Heart right ventricle (tissue), 16 donors: ENCODE measurements at regions not wholly inside any gene's neighbourhood (a gene's known extent, or its start where the extent isn't known, plus 50 kb on each side); places are given as distances from the start of the nearest gene placed in this dataset.
A peak's percentile ranks its signal among the peaks of the same experiment; 100 is the strongest.
"Not testable (repeated sequence)": the region's sequence is repeated elsewhere in the genome, so short reads cannot be mapped to it uniquely, and the experiment has no call there.

Experiments
- ATAC-seq, 8 donors: fragments of 200-7000 bp; cut with Tn5 transposase; one replicate each; pipeline ENCODE4 v1.9.1; 2020; ENCODE audit warnings: mild to moderate bottlenecking in 8 of 8, moderate library complexity in 8 of 8, moderate number of reproducible peaks in 1 of 8
- DNase-seq, 2 donors: peaks; one replicate each; pipeline ENCODE4 v3.0.0-alpha.2; 2020
- H3K27ac ChIP-seq, 10 donors: fragments of 200-600 bp; sonication (generic) in 2 of 10; one replicate each; pipeline versions ENCODE4 v1.5.0 to v1.8.0; 2020 to 2022; ENCODE audit warnings: mild to moderate bottlenecking in 3 of 10
- H3K27me3 ChIP-seq, 7 donors: fragments of 200-600 bp; one replicate each; pipeline ENCODE4 v1.8.0; 2021 to 2022; ENCODE audit warnings: mild to moderate bottlenecking in 2 of 7
- H3K36me3 ChIP-seq, 9 donors: fragments of 200-600 bp; sonication (generic) in 1 of 9; one replicate each; pipeline versions ENCODE4 v1.5.0 to v1.8.0; 2020 to 2022; ENCODE audit warnings: mild to moderate bottlenecking in 2 of 9
- H3K4me1 ChIP-seq, 9 donors: fragments of 200-600 bp; sonication (generic) in 1 of 9; one replicate each; pipeline versions ENCODE4 v1.5.0 to v1.8.0; 2020 to 2022; ENCODE audit warnings: mild to moderate bottlenecking in 4 of 9
- H3K4me3 ChIP-seq, 10 donors: fragments of 200-600 bp; sonication (generic) in 2 of 10; one replicate each; pipeline versions ENCODE4 v1.5.0 to v1.8.0; 2020 to 2022; ENCODE audit warnings: mild to moderate bottlenecking in 7 of 10, moderate library complexity in 2 of 10
- H3K9me3 ChIP-seq, 11 donors: fragments of 200-600 bp in 10 of 11; sonication (generic) in 2 of 11; one replicate each; pipeline versions ENCODE4 v1.5.0 to v1.8.0; 2013 to 2022; ENCODE audit warnings: mild to moderate bottlenecking in 2 of 11, control low read depth in 1 of 11, moderate library complexity in 1 of 11
- WGBS, 2 donors: extraction: QIAGEN DNeasy Blood & Tissue Kit; methylation state at CpG; one replicate each; pipeline ENCODE4 v1.1.7; 2013; ENCODE audit warnings: inconsistent platforms in 1 of 2; 5-methylcytosine and 5-hydroxymethylcytosine counted together
- intact Hi-C, 10 donors: fragments of 100-400 bp; cut with DNase I; formaldehyde crosslinking; loops; one replicate each; pipeline versions ENCODE4 v1.11.1 to v1.14.2; 2022
- TF ChIP-seq, protein P1 (sequence below), 9 donors: fragments of 200-600 bp; sonication (generic) in 2 of 9; IDR thresholded peaks; one replicate each; pipeline versions ENCODE4 v1.5.0 to v1.8.0; 2021 to 2022; ENCODE audit warnings: antibody characterized with exemption in 9 of 9, mild to moderate bottlenecking in 5 of 9, moderate library complexity in 1 of 9
- donor health status: Arrhythmogenic right ventricular cardiomyopathy.
- donor health status: ischemic (EF 13 %, LVEDD 7.1; RV severe dilation, severe dysfunction).
- donor health status: healthy with polysubstance abuse.
- donor health status: DM: no; HTN: yes; CAD: no.
- donor health status: DM: no; HTN: no; CAD: no.
- donor health status: ischemic (EF 25% LVEDD 6.9; RV normal size, moderate dysfunction).
- donor health status: ischemic (EF 25% LVEDD 5.7; RV mildly dilated, moderate dysfunction).
- donor health status: healthy.
- donor health status: DM: yes; HTN: yes; CAD: no.
- donor health status: Ischemic cardiomyopathy.
- donor health status: ischemic (EF 35%, LVEDD 5.7; RV mildly dilated, moderate dysfunction).
- donor health status: nonischemic (EF 11% LVEDD 7.7; RV severe dilation, severe dysfunction).
- donor health status: DM: yes; HTN: yes; CAD: no.
- donor health status: PGD.
- donor health status: ischemic (EF 29% LVEDD 5.4; RV normal size, mild dysfunction).
- donor health status: nonischemic (EF 23%, LVEDD 6.1; RV moderate dilation, normal function).

DNA sequence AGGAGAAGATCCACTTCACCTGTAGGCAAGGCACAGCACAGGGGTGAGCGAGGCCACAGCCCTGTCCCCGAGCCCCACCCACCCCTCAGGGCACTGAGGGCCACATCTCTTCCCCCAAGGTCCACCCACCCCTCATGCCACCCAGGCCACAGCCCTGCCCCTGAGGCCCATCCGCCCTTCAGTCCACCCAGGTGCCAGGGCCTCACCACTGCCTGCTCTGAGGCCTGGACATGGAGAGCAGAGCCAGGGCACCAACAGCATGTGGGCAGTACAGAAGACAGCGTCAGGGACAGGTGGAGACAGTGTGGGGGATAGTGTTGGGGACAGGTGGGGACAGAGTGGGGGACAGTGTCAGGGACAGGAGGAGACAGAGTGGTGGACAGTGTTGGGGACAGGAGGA, 138.3 kb downstream of the TMEM121 start:
- Histone ChIP-seq H3K27ac (no peak overlapping the region), H3K4me3 (no peak overlapping the region), H3K36me3 (no peaks in the 10 kb centered on the region), H3K27me3 (peaks cover 0 to 5% (median 0%) of the 10 kb centered on the region in 7 donors), H3K9me3 (peaks cover 0 to 8% (median 0%) of the 10 kb centered on the region in 11 donors), H3K4me1 (peaks cover 0 to 9% (median 0%) of the 10 kb centered on the region in 9 donors)
- TF ChIP-seq, protein P1, sequence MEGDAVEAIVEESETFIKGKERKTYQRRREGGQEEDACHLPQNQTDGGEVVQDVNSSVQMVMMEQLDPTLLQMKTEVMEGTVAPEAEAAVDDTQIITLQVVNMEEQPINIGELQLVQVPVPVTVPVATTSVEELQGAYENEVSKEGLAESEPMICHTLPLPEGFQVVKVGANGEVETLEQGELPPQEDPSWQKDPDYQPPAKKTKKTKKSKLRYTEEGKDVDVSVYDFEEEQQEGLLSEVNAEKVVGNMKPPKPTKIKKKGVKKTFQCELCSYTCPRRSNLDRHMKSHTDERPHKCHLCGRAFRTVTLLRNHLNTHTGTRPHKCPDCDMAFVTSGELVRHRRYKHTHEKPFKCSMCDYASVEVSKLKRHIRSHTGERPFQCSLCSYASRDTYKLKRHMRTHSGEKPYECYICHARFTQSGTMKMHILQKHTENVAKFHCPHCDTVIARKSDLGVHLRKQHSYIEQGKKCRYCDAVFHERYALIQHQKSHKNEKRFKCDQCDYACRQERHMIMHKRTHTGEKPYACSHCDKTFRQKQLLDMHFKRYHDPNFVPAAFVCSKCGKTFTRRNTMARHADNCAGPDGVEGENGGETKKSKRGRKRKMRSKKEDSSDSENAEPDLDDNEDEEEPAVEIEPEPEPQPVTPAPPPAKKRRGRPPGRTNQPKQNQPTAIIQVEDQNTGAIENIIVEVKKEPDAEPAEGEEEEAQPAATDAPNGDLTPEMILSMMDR (IDR thresholded peaks at IDR 0.05), result no peak
- WGBS, 2 donors, result 71 to 76% methylated on average over 4 of the region's 4 CpGs
- DNase-seq (no peak), ATAC-seq (peak in 3 of 8 donors; percentile 22 to 35 (median 29))
- intact Hi-C loops, result loop anchor here in 1 of 10 donors (5.0 kb wide), 1 partner anchor 42 kb away; no protein-coding TSS in a partner anchor

DNA sequence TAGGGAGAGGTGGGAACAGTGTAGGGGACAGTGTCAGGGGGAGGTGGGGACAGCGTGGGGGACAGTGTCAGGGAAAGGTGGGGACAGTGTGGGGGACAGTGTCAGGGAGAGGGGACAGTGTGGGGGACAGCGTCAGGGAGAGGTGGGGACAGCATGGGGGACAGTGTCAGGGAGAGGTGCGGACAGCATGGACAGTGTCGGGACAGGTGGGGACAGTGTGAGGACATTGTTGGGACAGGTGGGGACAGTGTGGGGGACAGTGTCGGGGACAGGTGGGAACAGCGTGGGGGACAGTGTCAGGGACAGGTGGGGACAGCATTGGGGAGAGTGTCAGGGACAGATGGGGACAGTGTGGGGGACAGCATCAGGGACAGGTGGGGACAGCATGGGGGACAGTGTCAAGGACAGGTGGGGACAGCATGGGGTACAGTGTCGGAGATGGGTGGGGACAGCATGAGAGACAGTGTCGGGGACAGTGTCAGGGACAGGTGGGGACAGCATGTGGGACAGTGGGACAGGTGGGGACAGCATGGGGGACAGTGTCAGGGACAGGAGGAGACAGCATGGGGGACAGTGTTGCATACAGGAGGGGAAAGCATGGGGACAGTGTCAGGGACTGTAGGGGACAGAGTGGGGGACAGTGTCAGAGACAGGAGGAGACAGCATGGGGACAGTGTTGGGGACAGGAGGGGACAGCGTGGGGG, 139.0 kb downstream of the TMEM121 start:
- H3K36me3 ChIP-seq, result no peaks in the 10 kb centered on the region
- TF ChIP-seq, protein P1 (IDR thresholded peaks at IDR 0.05), result no peak
- ATAC-seq, result peak in 2 of 8 donors; percentile 26 to 63

DNA sequence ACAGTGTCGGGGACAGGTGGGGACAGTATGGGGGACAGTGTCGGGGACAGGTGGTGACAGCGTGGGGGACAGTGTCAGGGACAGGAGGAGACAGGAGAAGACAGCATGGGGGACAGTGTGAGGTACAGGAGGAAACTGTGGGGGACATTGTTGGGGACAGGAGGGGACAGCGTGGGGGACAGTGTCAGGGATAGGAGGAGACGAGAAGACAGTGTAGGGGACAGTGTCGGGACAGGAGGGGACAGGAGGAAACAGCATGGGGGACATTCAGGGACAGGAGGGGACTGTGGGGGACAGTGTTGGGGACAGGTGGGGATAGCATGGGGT, 139.5 kb downstream of the TMEM121 start:
- 80 to 85% methylated on average over 6 of the region's 6 CpGs for WGBS, 2 donors
- no peak overlapping the region for H3K4me3 ChIP-seq
- no peak overlapping the region for H3K27ac ChIP-seq
- ATAC-seq (peak in 1 of 8 donors; percentile 64), DNase-seq (no peak)
- H3K36me3 ChIP-seq, result no peaks in the 10 kb centered on the region
- TF ChIP-seq, protein P1 (IDR thresholded peaks at IDR 0.05), result no peak
- H3K27me3 ChIP-seq, result peaks cover 0 to 8% (median 0%) of the 10 kb centered on the region in 7 donors
- H3K9me3 ChIP-seq, result no peaks in the 10 kb centered on the region
- intact Hi-C loops, result loop anchor here in 1 of 10 donors (5.0 kb wide), 1 partner anchor 44 kb away; no protein-coding TSS in a partner anchor
- H3K4me1 ChIP-seq, result peaks cover 0 to 9% (median 0%) of the 10 kb centered on the region in 9 donors

More for the DNA sequence above, 139.0 kb downstream of the TMEM121 start:
- Histone ChIP-seq H3K4me3 (no peak overlapping the region), H3K4me1 (peaks cover 0 to 9% (median 0%) of the 10 kb centered on the region in 9 donors), H3K27me3 (peaks cover 0 to 5% (median 0%) of the 10 kb centered on the region in 7 donors), H3K9me3 (peaks cover 0 to 1% (median 0%) of the 10 kb centered on the region in 11 donors), H3K27ac (no peak overlapping the region)
- 72% methylated on average over 9 of the region's 9 CpGs for WGBS, 2 donors
- DNase-seq, result no peak
- intact Hi-C loops, result loop anchor here in 1 of 10 donors (5.0 kb wide), 1 partner anchor 43 kb away; no protein-coding TSS in a partner anchor

DNA sequence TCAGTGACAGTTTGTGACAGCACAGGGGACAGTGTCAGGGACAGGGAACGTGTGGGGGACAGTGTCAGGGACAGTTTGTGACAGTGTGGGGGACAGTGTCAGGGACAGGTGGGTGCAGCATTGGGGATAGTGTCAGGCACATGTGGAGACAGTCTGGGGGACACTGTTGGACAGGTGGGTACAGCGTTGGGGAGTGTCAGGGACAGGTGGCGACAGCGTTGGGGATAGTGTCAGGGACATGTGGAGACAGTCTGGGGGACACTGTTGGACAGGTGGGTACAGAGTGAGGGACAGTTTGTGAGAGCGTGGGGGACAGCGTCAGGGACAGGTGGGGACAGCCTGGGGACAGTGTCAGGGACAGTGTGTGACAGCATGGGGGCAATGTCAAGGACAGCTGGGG, 140.0 kb downstream of the TMEM121 start:
- TF ChIP-seq, protein P1 (IDR thresholded peaks at IDR 0.05), result no peak
- Histone ChIP-seq H3K27me3 (peaks cover 0 to 8% (median 0%) of the 10 kb centered on the region in 7 donors), H3K9me3 (no peaks in the 10 kb centered on the region), H3K27ac (no peak overlapping the region), H3K4me3 (no peak overlapping the region), H3K36me3 (no peaks in the 10 kb centered on the region), H3K4me1 (peaks cover 0 to 9% (median 0%) of the 10 kb centered on the region in 9 donors)
- intact Hi-C loops, result loop anchor here in 1 of 10 donors (5.0 kb wide), 1 partner anchor 44 kb away; no protein-coding TSS in a partner anchor
- no peak for DNase-seq
- 75 to 81% methylated on average over 6 of the region's 6 CpGs for WGBS, 2 donors
- peak in 2 of 8 donors; percentile 28 to 76 for ATAC-seq

DNA sequence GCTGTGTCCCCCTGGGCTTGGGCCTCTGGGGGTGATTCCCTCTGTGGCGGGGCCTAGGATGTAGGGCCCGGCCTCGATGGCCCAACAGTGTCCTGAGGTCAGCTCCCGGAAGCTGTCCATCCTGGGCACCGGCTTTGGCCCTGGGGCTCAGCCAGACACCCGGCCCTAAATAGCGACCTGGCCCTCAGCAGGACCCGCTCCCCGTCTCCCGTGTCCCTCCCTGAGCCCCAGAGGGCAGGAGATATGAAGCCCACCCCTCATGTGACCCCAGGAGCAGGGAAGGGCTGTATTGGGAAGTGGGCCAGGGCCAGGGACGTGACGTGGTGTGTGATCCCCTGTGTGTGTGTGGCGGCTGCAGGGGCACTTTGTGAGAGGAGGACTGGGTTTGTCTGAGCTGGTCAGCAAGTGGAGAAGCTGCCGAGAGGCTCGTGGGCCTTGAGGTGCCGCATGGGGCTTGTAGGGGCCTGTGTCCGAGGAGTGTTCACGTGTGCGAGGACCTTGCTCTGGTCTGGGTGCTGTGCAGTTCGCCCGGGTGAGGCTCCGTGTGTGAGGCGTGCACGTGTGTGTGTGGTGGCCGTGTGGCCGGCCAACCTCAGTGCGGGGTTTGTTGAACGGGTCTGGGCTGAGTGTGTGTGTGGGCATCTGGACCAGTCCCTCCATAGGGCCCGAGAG, 140.7 kb downstream of the TMEM121 start:
- not testable (repeated sequence) for H3K9me3 ChIP-seq, H3K27me3 ChIP-seq, H3K4me1 ChIP-seq, H3K36me3 ChIP-seq, H3K27ac ChIP-seq, DNase-seq, H3K4me3 ChIP-seq, ATAC-seq
- WGBS, 2 donors, result 86 to 87% methylated on average over 19 to 27 of the region's 29 CpGs
- intact Hi-C loops, result loop anchor here in 1 of 10 donors (5.0 kb wide), 1 partner anchor 45 kb away; no protein-coding TSS in a partner anchor

DNA sequence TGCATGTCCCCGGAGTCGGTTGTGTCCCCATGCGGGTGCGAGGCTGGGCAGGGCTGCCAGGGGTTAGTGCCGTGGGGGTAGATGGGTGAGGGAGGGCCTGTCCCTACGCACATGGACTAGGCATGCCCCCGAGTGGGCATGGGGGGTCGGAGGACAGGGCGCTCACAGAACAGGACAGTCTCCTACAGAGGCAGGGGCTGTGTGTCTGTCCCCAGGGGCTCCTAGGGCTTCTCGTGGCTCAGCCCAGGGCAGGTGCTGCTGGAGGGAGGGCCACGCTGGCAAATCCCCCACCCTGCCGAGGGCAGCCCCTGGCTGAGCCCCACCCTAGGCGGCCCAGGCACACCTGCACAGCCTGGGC, 141.3 kb downstream of the TMEM121 start:
- not testable (repeated sequence) for ATAC-seq
- WGBS, 2 donors, result 70 to 92% methylated on average over 4 of the region's 13 CpGs
- intact Hi-C loops, result loop anchor here in 1 of 10 donors (5.0 kb wide), 1 partner anchor 45 kb away; no protein-coding TSS in a partner anchor

DNA sequence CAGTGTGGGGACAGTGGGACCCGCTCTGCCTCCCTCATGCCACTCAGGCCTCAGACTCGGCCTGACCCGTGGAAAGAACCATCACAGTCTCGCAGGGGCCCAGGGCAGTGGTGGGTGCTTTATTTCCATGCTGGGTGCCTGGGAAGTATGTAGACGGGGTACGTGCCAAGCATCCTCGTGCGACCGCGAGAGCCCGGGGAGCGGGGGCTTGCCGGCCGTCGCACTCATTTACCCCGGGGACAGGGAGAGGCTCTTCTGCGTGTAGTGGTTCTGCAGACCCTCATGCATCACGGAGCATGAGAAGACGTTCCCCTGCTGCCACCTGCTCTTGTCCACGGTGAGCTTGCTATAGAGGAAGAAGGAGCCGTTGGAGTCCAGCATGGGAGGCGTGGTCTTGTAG, 141.6 kb downstream of the TMEM121 start:
- not testable (repeated sequence) for ATAC-seq, H3K4me3 ChIP-seq, H3K36me3 ChIP-seq, H3K27ac ChIP-seq, H3K27me3 ChIP-seq, H3K4me1 ChIP-seq, DNase-seq, H3K9me3 ChIP-seq
- WGBS, 2 donors, result 89 to 90% methylated on average over 20 to 21 of the region's 22 CpGs
- intact Hi-C loops, result loop anchor here in 1 of 10 donors (5.0 kb wide), 1 partner anchor 46 kb away; no protein-coding TSS in a partner anchor

More for the DNA sequence above, 141.3 kb downstream of the TMEM121 start:
- not testable (repeated sequence) for DNase-seq, H3K4me1 ChIP-seq, H3K36me3 ChIP-seq, H3K27ac ChIP-seq, H3K4me3 ChIP-seq, H3K27me3 ChIP-seq, H3K9me3 ChIP-seq
